H9 (cell line): ENCODE measurements at regions not wholly inside any gene's neighbourhood (a gene's known extent, or its start where the extent isn't known, plus 50 kb on each side); places are given as distances from the start of the nearest gene placed in this dataset.

ENCODE experiments used
- DNase-seq: peaks from one replicate; pipeline ENCODE4 v3.0.0-alpha.2; 2017
- H2AFZ ChIP-seq: one replicate; pipeline ENCODE4 v1.6.1; 2013; ENCODE audit warnings: mild to moderate bottlenecking, low read length, control low read depth, moderate library complexity
- H2AK5ac ChIP-seq: 2 replicates; pipeline ENCODE4 v1.6.1; 2013; ENCODE audit warnings: low read length, control low read depth, mixed read lengths; ENCODE audit not compliant: insufficient read length
- H2BK120ac ChIP-seq: one replicate; pipeline ENCODE4 v1.6.1; 2013; ENCODE audit warnings: low read depth, mild to moderate bottlenecking, low read length, control low read depth, inconsistent platforms; ENCODE audit not compliant: poor library complexity, severe bottlenecking
- H2BK12ac ChIP-seq: 2 replicates; pipeline ENCODE4 v1.6.1; 2013; ENCODE audit warnings: low read length, control low read depth, mixed read lengths, low read depth; ENCODE audit not compliant: insufficient read length
- H2BK15ac ChIP-seq: 2 replicates; pipeline ENCODE4 v1.6.1; 2013; ENCODE audit warnings: low read depth, low read length, control low read depth
- H2BK20ac ChIP-seq: one replicate; pipeline ENCODE4 v1.6.1; 2013; ENCODE audit warnings: low read depth, mild to moderate bottlenecking, low read length, control low read depth, inconsistent platforms; ENCODE audit not compliant: poor library complexity, severe bottlenecking
- H2BK5ac ChIP-seq: 2 replicates; pipeline ENCODE4 v1.6.1; 2013; ENCODE audit warnings: low read length, control low read depth, mixed read lengths; ENCODE audit not compliant: insufficient read length
- H3K14ac ChIP-seq: 2 replicates; pipeline ENCODE4 v1.6.1; 2013; ENCODE audit warnings: low read length, control low read depth; ENCODE audit not compliant: insufficient read depth
- H3K18ac ChIP-seq: 2 replicates; pipeline ENCODE4 v1.6.1; 2013; ENCODE audit warnings: low read depth, mild to moderate bottlenecking, mixed read lengths, low read length, control low read depth; ENCODE audit not compliant: insufficient read length
- H3K23ac ChIP-seq: 2 replicates; pipeline ENCODE4 v1.6.1; 2013; ENCODE audit warnings: low read length, control low read depth, mixed read lengths, low read depth; ENCODE audit not compliant: insufficient read length
- H3K23me2 ChIP-seq: 2 replicates; pipeline ENCODE4 v1.6.1; 2013; ENCODE audit warnings: low read depth, mild to moderate bottlenecking, mixed read lengths, low read length, control low read depth; ENCODE audit not compliant: insufficient read length, poor library complexity, severe bottlenecking
- H3K27ac ChIP-seq: 2 replicates; pipeline ENCODE4 v1.5.1; 2013; ENCODE audit warnings: low read length, control low read depth, mixed read lengths, low read depth; ENCODE audit not compliant: insufficient read length
- H3K27me3 ChIP-seq: 2 replicates; pipeline ENCODE4 v1.6.1; 2013; ENCODE audit warnings: low read length, control low read depth, inconsistent platforms; ENCODE audit not compliant: insufficient read depth
- H3K4ac ChIP-seq: 2 replicates; pipeline ENCODE4 v1.6.1; 2013; ENCODE audit warnings: low read depth, mild to moderate bottlenecking, control low read depth, inconsistent platforms, low read length, moderate library complexity
- H3K4me1 ChIP-seq: 2 replicates; pipeline ENCODE4 v1.6.1; 2013; ENCODE audit warnings: low read length, control low read depth, inconsistent platforms; ENCODE audit not compliant: insufficient read depth
- H3K4me2 ChIP-seq: 2 replicates; pipeline ENCODE4 v1.6.1; 2013; ENCODE audit warnings: low read length, control low read depth, mixed read lengths; ENCODE audit not compliant: insufficient read length, insufficient read depth
- H3K56ac ChIP-seq: 2 replicates; pipeline ENCODE4 v1.6.1; 2013; ENCODE audit warnings: low read depth, mild to moderate bottlenecking, mixed read lengths, low read length, control low read depth; ENCODE audit not compliant: insufficient read length
- H3K79me1 ChIP-seq: 2 replicates; pipeline ENCODE4 v1.6.1; 2013; ENCODE audit warnings: low read depth, mild to moderate bottlenecking, moderate library complexity, low read length, control low read depth, inconsistent platforms; ENCODE audit not compliant: insufficient read depth, poor library complexity, severe bottlenecking
- H3K79me2 ChIP-seq: 2 replicates; pipeline ENCODE4 v1.6.1; 2013; ENCODE audit warnings: low read length, control low read depth, inconsistent platforms; ENCODE audit not compliant: insufficient read depth
- H3K9ac ChIP-seq: 2 replicates; pipeline ENCODE4 v1.6.1; 2013; ENCODE audit warnings: low read length, control low read depth, mixed read lengths; ENCODE audit not compliant: insufficient read length; ENCODE audit errors: extremely low read depth
- H3K9me3 ChIP-seq: one replicate; pipeline ENCODE4 v1.6.1; 2013; ENCODE audit warnings: low read depth, low read length, inconsistent platforms; ENCODE audit not compliant: control insufficient read depth
- H3T11ph ChIP-seq: one replicate; pipeline ENCODE4 v1.6.1; 2013; ENCODE audit warnings: mild to moderate bottlenecking, low read length, control low read depth, inconsistent platforms
- H4K20me1 ChIP-seq: one replicate; pipeline ENCODE4 v1.6.1; 2013; ENCODE audit not compliant: control insufficient read depth, insufficient read length, insufficient read depth
- H4K5ac ChIP-seq: 2 replicates; pipeline ENCODE4 v1.6.1; 2013; ENCODE audit warnings: low read depth, mild to moderate bottlenecking, mixed read lengths, low read length, control low read depth; ENCODE audit not compliant: insufficient read length
- H4K8ac ChIP-seq: replicated peaks from 2 replicates; pipeline ENCODE4 v1.6.1; 2013; ENCODE audit warnings: low read length, control low read depth, mixed read lengths, low read depth; ENCODE audit not compliant: insufficient read length
- H4K91ac ChIP-seq: 2 replicates; pipeline ENCODE4 v1.6.1; 2013; ENCODE audit warnings: low read depth, mild to moderate bottlenecking, moderate library complexity, mixed read lengths, low read length, control low read depth; ENCODE audit not compliant: insufficient read length
- H3K27ac Mint-ChIP-seq, 3 experiments: 2 replicates in 2 of 3; 3 replicates in 1 of 3; pipeline ENCODE4 v1.8.0; 2020 to 2021; ENCODE audit warnings: mixed read lengths in 3 of 3, mild to moderate bottlenecking in 1 of 3, moderate library complexity in 1 of 3
- H3K27me3 Mint-ChIP-seq: 2 replicates; pipeline ENCODE4 v1.8.0; 2021; ENCODE audit warnings: low read depth, mild to moderate bottlenecking, moderate library complexity, mixed read lengths
- H3K36me3 Mint-ChIP-seq, 3 experiments: 2 replicates in 2 of 3; 3 replicates in 1 of 3; pipeline ENCODE4 v1.8.0; 2020 to 2021; ENCODE audit warnings: low read depth in 3 of 3, mixed read lengths in 3 of 3; ENCODE audit not compliant: insufficient read depth in 1 of 3
- H3K4me1 Mint-ChIP-seq, 2 experiments: 2 replicates each; pipeline ENCODE4 v1.8.0; 2020; ENCODE audit warnings: mixed read lengths in 2 of 2
- H3K4me3 Mint-ChIP-seq, 2 experiments: 2 replicates in 1 of 2; 3 replicates in 1 of 2; pipeline ENCODE4 v1.8.0; 2020 to 2021; ENCODE audit warnings: mild to moderate bottlenecking in 2 of 2, mixed read lengths in 2 of 2, moderate library complexity in 1 of 2
- H3K9me3 Mint-ChIP-seq, 2 experiments: 2 replicates in 1 of 2; 3 replicates in 1 of 2; pipeline ENCODE4 v1.8.0; 2020; ENCODE audit warnings: mild to moderate bottlenecking in 2 of 2, mixed read lengths in 2 of 2, moderate library complexity in 1 of 2
- CTCF ChIP-seq: fragments of 200-600 bp; sonication (generic); conservative IDR thresholded peaks from 3 replicates; pipeline ENCODE4 v1.8.0; 2021; ENCODE audit warnings: antibody characterized with exemption, mild to moderate bottlenecking
- WGBS: extraction: QIAGEN DNeasy Blood & Tissue Kit; methylation state at CpG from one replicate; pipeline ENCODE4 v1.1.7; 2013; ENCODE audit warnings: missing lambda C conversion rate, low lambda C conversion rate, mixed read lengths; ENCODE audit not compliant: insufficient read length; ENCODE audit errors: extremely low coverage; 5-methylcytosine and 5-hydroxymethylcytosine counted together

GRCh38 chr7:156420496-156420895 lies 220.1 kb upstream of the RNF32 start:
- Histone ChIP-seq H3K14ac (no peak overlapping the region), H2BK12ac (no peak overlapping the region), H2AK5ac (no peak overlapping the region), H2AFZ (no peak overlapping the region), H3K9ac (no peak overlapping the region), H2BK20ac (no peak overlapping the region), H3K27me3 (no peaks in the 10 kb centered on the region), H3T11ph (no peak overlapping the region), H4K20me1 (no peaks in the 10 kb centered on the region), H3K23me2 (no peaks in the 10 kb centered on the region), H3K9me3 (no peaks in the 10 kb centered on the region), H3K18ac (no peak overlapping the region), H3K4me2 (no peak overlapping the region), H3K27ac (no peak overlapping the region), H3K56ac (no peak overlapping the region), H3K79me1 (no peaks in the 10 kb centered on the region), H4K5ac (no peak overlapping the region), H4K91ac (no peak overlapping the region), H2BK120ac (no peak overlapping the region), H3K23ac (no peak overlapping the region), H3K4me1 (no peaks in the 10 kb centered on the region), H3K79me2 (no peaks in the 10 kb centered on the region), H2BK5ac (no peak overlapping the region), H2BK15ac (no peak overlapping the region), H4K8ac (no peak overlapping the region), H3K4ac (no peak overlapping the region)
- DNase-seq, result no peak
- TF ChIP-seq CTCF, result no peak
- Mint-ChIP-seq H3K27ac (no peak overlapping the region), H3K4me3 (no peak overlapping the region), H3K9me3 (peaks cover 3 to 8% of the 10 kb centered on the region in 2 experiments; a peak in 4 of 5 replicates), H3K27me3 (peaks cover 4% of the 10 kb centered on the region; the same call in 1 of the 2 replicates), H3K4me1 (no peaks in the 10 kb centered on the region), H3K36me3 (no peaks in the 10 kb centered on the region; a peak in 1 of 7 replicates)
- WGBS, result no CpG with 5 or more reads among the region's 1 CpG
